Activated CD4-positive, alpha-beta T cell treated with anti-CD3 and anti-CD28 coated beads for 1 hour (primary cell): ENCODE measurements at regions not wholly inside any gene's neighbourhood (a gene's known extent, or its start where the extent isn't known, plus 50 kb on each side); places are given as distances from the start of the nearest gene placed in this dataset.
"Not testable (repeated sequence)": the region's sequence is repeated elsewhere in the genome, so short reads cannot be mapped to it uniquely, and the experiment has no call there.

ENCODE experiments used
- DNase-seq: peaks from one replicate; pipeline ENCODE4 v3.0.0-alpha.2; 2020

GRCh38 chr12:75658901-75659823 is 147.8 kb upstream of the KRR1 start:
- no peak for DNase-seq

GRCh38 chr12:75658286-75658685 is 146.9 kb upstream of the KRR1 start:
- no peak for DNase-seq

- no peak for DNase-seq
Observed at GRCh38 chr12:75657831-75658230, 146.4 kb upstream of the KRR1 start.

GRCh38 chr12:75657354-75657753 is 145.9 kb upstream of the KRR1 start:
- DNase-seq: not testable (repeated sequence)

GRCh38 chr12:75656648-75657047 is 145.2 kb upstream of the KRR1 start:
- no peak for DNase-seq

- DNase-seq: no peak
Observed at GRCh38 chr12:75656210-75656609, 144.8 kb upstream of the KRR1 start.

- no peak for DNase-seq
Observed at GRCh38 chr12:75655315-75655806, 144.0 kb upstream of the KRR1 start.

- no peak for DNase-seq
Observed at GRCh38 chr12:75651342-75651695, 139.9 kb upstream of the KRR1 start.

GRCh38 chr12:75650595-75651341 is 139.4 kb upstream of the KRR1 start:
- DNase-seq: no peak

GRCh38 chr12:75650100-75650499 is 138.7 kb upstream of the KRR1 start:
- DNase-seq: no peak

- no peak for DNase-seq
Observed at GRCh38 chr12:75648856-75649255, 137.4 kb upstream of the KRR1 start.

- DNase-seq: no peak
Observed at GRCh38 chr12:75646329-75647210, 135.2 kb upstream of the KRR1 start.

GRCh38 chr12:75644472-75645072 is 133.2 kb upstream of the KRR1 start:
- DNase-seq: no peak

- DNase-seq: not testable (repeated sequence)
Observed at GRCh38 chr12:75643119-75643518, 131.7 kb upstream of the KRR1 start.

- DNase-seq: no peak
Observed at GRCh38 chr12:75642226-75642625, 130.8 kb upstream of the KRR1 start.

- no peak for DNase-seq
Observed at GRCh38 chr12:75641031-75641780, 129.8 kb upstream of the KRR1 start.

GRCh38 chr12:75638792-75639191 is 127.4 kb upstream of the KRR1 start:
- no peak for DNase-seq

GRCh38 chr12:75636607-75637006 is 125.2 kb upstream of the KRR1 start:
- no peak for DNase-seq

GRCh38 chr12:75635606-75636444 is 124.4 kb upstream of the KRR1 start:
- no peak for DNase-seq
